ENCODE measurements at regions not wholly inside any gene's neighbourhood (a gene's known extent, or its start where the extent isn't known, plus 50 kb on each side); places are given as distances from the start of the nearest gene placed in this dataset.

DNA sequence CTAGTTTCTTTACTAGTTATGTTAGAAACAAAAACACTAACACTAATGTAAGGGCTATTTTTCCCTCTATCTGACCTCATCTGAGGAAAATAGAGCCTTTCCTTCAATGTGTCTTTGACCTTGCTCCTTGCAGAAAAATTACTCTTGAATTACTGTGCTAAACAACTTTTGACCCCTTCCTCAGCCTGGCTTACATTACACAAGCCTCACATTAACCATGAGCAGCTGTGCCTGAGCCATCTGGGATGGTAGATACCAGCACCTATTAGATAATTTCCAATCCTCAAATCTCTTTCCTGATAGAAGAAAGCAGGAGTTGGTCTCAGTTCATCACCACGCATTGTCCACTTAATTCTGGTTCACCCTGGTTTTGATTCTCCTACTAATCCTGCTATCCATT is 134.4 kb upstream of the NCAM1 start:
- H3K4me3 Mint-ChIP-seq: no peak overlapping the region
- H3K9me3 Mint-ChIP-seq: no peaks in the 10 kb centered on the region
- ATAC-seq (no peak), DNase-seq (no peak)
- no peaks in the 10 kb centered on the region for H3K4me1 Mint-ChIP-seq
- no peak overlapping the region for H3K27ac Mint-ChIP-seq
- no peaks in the 10 kb centered on the region for H3K36me3 Mint-ChIP-seq (ENCODE audit: low read depth)
- no peaks in the 10 kb centered on the region for H3K27me3 Mint-ChIP-seq

- Mint-ChIP-seq H3K27me3 (no peaks in the 10 kb centered on the region), H3K4me1 (no peaks in the 10 kb centered on the region), H3K36me3 (ENCODE audit: low read depth) (no peaks in the 10 kb centered on the region), H3K4me3 (no peak overlapping the region), H3K9me3 (no peaks in the 10 kb centered on the region), H3K27ac (no peak overlapping the region)
- ATAC-seq (no peak), DNase-seq (no peak)
These were observed 132.8 kb upstream of the NCAM1 start for GRCh38 chr11:112828421-112828820.

DNA sequence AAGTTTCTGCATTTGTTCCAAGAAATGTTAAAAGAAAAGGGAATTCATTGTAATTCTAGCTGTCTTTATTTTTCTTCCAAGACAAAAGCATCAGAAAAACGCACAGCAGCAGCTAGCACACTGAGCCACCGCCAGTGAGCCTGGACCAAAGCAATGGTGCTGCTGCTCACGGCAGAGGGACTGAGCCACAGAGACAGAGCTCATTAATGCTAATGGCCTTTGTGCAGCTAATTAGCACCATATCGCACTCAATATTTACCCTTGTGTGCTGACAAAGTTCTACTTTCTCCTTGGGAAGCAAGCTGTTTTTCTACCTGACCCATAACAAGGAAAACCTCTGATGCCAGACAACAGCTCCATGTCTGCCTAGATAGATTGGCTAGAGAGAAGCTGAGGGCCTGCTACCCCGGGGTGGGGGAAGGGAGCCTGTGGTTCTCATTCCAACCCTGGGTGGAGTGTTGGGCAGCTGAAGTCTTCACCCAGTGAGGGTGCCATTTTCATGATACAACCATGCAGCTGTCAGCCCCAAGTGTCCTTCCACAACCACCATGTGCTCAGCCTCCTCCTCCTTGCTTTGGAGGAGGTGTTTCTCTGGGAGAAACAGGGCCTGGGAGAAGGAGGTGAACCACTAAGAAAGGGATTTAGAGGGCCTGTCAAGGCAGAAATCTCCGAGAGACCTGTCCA is 131.1 kb upstream of the NCAM1 start:
- no peak for ATAC-seq
- Mint-ChIP-seq H3K4me1 (no peaks in the 10 kb centered on the region), H3K9me3 (no peaks in the 10 kb centered on the region), H3K4me3 (no peak overlapping the region), H3K27ac (no peak overlapping the region), H3K27me3 (no peaks in the 10 kb centered on the region), H3K36me3 (ENCODE audit: low read depth) (no peaks in the 10 kb centered on the region)
- no peak for DNase-seq

DNA sequence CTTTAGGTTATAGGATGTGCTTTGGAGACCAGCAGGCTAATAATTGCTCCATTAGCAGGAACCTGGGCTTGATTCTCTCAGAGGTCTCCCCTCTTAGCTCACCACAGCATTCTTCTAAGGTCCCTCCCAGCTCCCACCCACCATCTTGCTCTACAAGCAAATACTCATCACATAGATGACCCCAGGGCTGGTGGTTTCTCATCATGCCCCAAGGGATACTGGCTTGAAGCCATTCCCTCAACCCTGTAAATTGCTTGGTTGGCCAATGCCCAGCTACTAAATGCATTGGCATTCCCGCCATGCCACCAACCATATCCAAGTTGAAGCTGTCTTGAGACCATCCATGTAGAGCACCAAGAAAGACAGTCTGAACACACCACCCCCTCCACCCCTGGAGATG is 130.2 kb upstream of the NCAM1 start:
- no peak for DNase-seq
- Mint-ChIP-seq H3K4me3 (no peak overlapping the region), H3K27ac (no peak overlapping the region), H3K9me3 (no peaks in the 10 kb centered on the region), H3K36me3 (ENCODE audit: low read depth) (no peaks in the 10 kb centered on the region), H3K27me3 (no peaks in the 10 kb centered on the region), H3K4me1 (no peaks in the 10 kb centered on the region)
- ATAC-seq: no peak

GRCh38 chr11:112831969-112832766 is 129.1 kb upstream of the NCAM1 start:
- Mint-ChIP-seq H3K4me3 (no peak overlapping the region), H3K9me3 (no peaks in the 10 kb centered on the region), H3K36me3 (ENCODE audit: low read depth) (no peaks in the 10 kb centered on the region), H3K27me3 (no peaks in the 10 kb centered on the region), H3K4me1 (no peaks in the 10 kb centered on the region), H3K27ac (no peak overlapping the region)
- ATAC-seq (no peak), DNase-seq (no peak)

DNA sequence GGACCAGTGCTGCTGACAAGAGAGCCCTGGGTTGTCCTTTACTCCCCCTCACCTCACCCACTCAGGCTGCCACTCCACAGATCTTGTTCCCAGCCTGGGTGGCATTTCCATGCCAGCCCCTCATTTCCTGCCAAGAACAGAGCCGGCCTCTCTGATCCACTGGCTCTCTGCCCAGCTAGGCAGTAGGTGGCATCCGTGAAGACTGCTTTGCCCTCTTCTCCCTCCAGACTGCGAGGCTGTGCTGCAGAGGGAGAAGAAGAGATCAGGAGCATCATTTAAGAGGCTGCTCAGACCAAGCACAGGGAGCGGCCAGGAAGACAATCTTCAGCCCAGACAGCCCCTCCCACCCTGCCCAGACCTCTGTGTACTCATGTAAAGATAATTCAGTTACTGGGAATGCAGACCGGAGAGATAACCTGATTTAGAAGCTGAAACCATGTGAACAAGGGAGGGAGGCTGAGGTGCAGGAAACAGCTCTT is 126.9 kb upstream of the NCAM1 start:
- ATAC-seq (no peak), DNase-seq (no peak)
- H3K27ac Mint-ChIP-seq: no peak overlapping the region
- no peaks in the 10 kb centered on the region for H3K27me3 Mint-ChIP-seq
- H3K4me3 Mint-ChIP-seq: no peak overlapping the region
- H3K4me1 Mint-ChIP-seq: no peaks in the 10 kb centered on the region
- H3K36me3 Mint-ChIP-seq (ENCODE audit: low read depth): no peaks in the 10 kb centered on the region
- H3K9me3 Mint-ChIP-seq: no peaks in the 10 kb centered on the region

DNA sequence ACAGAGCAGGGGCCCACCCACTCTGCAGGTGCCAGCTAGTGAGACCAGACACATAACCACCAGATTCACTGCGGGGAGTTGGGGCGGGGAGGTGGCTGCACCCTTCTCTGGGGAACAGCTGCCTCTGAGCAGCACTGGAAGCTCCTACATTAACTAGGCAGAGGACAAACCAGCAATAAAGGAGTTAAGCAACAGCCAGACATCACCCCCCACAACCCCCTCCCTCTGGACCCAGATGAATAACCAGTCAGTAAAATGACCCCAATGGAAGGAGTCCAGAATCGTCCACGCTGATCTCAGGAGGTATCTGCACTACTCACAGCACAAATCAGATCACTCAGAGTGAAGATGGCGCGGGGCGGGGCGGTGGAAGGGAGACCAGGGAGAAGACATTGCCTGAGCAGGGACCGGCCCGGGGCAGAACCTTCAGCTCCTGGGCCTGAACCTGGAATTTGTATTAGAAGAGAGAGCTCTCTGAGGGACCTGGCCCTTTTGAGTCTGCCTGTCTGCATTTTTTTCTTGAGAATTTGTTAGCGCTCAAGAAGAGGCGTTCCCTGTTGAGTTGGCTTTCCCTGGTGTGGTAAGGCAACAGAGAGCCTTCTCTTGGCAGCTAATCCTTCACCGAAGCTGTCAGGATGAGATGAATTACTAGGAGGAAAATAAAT is 125.5 kb upstream of the NCAM1 start:
- H3K4me3 Mint-ChIP-seq: no peak overlapping the region
- H3K27me3 Mint-ChIP-seq: peaks cover under 1% of the 10 kb centered on the region
- H3K4me1 Mint-ChIP-seq: no peaks in the 10 kb centered on the region
- DNase-seq: no peak
- no peak for ATAC-seq
- no peak overlapping the region for H3K27ac Mint-ChIP-seq
- no peaks in the 10 kb centered on the region for H3K36me3 Mint-ChIP-seq (ENCODE audit: low read depth)
- H3K9me3 Mint-ChIP-seq: peaks cover 4% of the 10 kb centered on the region

DNA sequence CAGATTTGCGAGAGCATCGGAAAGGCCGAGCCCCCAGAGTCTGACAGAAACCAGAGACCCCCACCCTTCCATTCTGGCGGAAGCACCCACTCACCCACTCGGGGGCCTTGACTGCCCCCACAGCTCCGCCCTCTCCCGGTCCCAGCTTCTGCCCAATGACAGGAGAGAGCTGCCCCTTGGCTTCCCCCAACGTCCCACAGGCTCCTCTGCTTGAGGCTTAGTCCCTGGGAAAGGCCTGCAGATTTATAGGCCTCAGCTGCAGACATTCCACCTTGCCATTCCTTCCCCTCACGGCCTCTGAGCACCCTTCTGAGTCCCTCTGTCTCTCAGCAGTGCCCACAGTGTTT is 125.0 kb upstream of the NCAM1 start:
- no peaks in the 10 kb centered on the region for H3K36me3 Mint-ChIP-seq (ENCODE audit: low read depth)
- H3K4me1 Mint-ChIP-seq: no peaks in the 10 kb centered on the region
- no peak overlapping the region for H3K27ac Mint-ChIP-seq
- no peak for ATAC-seq
- peaks cover 4% of the 10 kb centered on the region for H3K9me3 Mint-ChIP-seq
- peaks cover 2% of the 10 kb centered on the region for H3K27me3 Mint-ChIP-seq
- H3K4me3 Mint-ChIP-seq: no peak overlapping the region
- DNase-seq: no peak

DNA sequence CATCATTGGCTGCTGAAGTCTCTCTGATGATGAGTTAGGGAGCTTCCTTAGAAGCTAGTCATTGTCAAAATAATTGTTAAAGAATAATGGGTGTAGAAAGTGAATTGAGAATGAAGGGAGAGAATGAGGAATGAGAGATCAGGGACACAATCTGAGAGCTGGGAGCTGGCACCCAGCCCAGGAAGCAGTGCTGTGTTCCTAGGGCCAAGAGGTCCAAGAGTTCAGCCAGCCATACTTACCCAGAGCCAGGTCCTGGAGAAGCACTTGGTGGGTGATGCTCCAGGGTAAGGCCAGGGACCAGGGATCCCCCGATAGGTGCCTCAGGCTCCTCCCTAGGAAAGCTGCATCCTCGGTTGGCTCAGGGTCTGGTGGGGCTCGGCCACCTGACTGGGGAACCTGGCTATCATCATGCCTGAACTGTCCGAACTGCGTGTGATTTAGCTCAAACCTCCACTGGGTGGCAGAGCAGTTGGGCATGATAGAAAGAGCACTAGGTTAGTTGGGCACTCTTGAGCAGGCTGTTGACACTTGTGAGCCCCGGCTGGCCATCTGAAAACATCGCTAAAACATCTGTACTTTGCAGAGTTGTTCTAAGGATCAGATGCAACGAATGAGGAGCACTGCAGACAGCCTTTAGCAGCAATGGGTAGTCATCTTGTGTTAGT is 123.9 kb upstream of the NCAM1 start:
- H3K9me3 Mint-ChIP-seq: peaks cover 4% of the 10 kb centered on the region
- H3K4me3 Mint-ChIP-seq: no peak overlapping the region
- H3K27ac Mint-ChIP-seq: no peak overlapping the region
- DNase-seq: no peak
- ATAC-seq: no peak
- H3K4me1 Mint-ChIP-seq: no peaks in the 10 kb centered on the region
- no peaks in the 10 kb centered on the region for H3K36me3 Mint-ChIP-seq (ENCODE audit: low read depth)
- peaks cover 2% of the 10 kb centered on the region for H3K27me3 Mint-ChIP-seq

DNA sequence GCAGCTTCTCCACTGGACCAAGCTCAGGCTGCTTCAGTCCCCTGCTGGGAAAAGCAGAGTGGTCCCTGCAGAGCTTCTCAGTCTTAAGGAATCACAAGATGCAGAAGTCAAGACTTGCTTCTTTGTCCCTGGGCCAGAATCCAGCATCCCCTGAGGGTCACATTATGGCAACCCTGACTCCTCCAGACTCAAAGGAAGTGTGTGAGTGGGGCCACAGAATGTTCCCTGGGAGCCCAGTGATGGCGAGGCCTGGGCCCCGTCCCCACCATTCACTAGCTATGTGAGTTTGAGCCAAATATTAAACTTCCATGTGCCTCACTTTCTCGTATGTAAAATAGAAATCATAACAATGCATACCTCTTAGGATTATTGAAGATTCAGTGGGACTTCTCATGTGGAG is 122.2 kb upstream of the NCAM1 start:
- ATAC-seq (no peak), DNase-seq (no peak)
- Mint-ChIP-seq H3K4me1 (no peaks in the 10 kb centered on the region), H3K27ac (no peak overlapping the region), H3K9me3 (peaks cover 4% of the 10 kb centered on the region), H3K27me3 (peaks cover 2% of the 10 kb centered on the region), H3K36me3 (ENCODE audit: low read depth) (no peaks in the 10 kb centered on the region), H3K4me3 (no peak overlapping the region)

GRCh38 chr11:112841729-112842128 is 119.5 kb upstream of the NCAM1 start:
- H3K4me1 Mint-ChIP-seq: no peaks in the 10 kb centered on the region
- no peak overlapping the region for H3K27ac Mint-ChIP-seq
- H3K36me3 Mint-ChIP-seq (ENCODE audit: low read depth): no peaks in the 10 kb centered on the region
- DNase-seq (no peak), ATAC-seq (no peak)
- peaks cover 4% of the 10 kb centered on the region for H3K9me3 Mint-ChIP-seq
- no peak overlapping the region for H3K4me3 Mint-ChIP-seq
- H3K27me3 Mint-ChIP-seq: peaks cover 4% of the 10 kb centered on the region

DNA sequence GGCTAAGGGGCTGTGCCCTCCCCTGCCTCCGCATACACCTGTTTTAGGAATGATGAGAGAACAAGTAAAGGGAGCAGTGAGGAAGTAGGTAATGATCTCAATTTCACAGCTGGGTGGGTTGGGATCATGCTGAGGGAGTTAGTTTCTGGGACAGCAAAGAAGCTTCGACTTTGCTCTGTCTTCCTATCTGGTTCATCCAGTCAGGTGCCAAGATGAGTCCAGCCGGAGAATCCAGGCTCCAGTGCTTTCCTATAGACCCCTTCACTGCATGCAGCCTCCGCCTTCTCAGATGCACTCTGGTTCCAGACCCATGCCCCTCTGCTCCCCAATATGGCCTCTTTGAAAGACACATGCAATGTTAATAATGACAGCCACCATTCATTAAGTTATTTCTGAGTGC is 119.1 kb upstream of the NCAM1 start:
- Mint-ChIP-seq H3K36me3 (ENCODE audit: low read depth) (no peaks in the 10 kb centered on the region), H3K27me3 (peaks cover 4% of the 10 kb centered on the region), H3K9me3 (peaks cover 4% of the 10 kb centered on the region), H3K4me1 (no peaks in the 10 kb centered on the region), H3K27ac (no peak overlapping the region), H3K4me3 (no peak overlapping the region)
- DNase-seq (no peak), ATAC-seq (no peak)

- no peaks in the 10 kb centered on the region for H3K4me1 Mint-ChIP-seq
- peaks cover 4% of the 10 kb centered on the region for H3K27me3 Mint-ChIP-seq
- no peak overlapping the region for H3K4me3 Mint-ChIP-seq
- H3K9me3 Mint-ChIP-seq: peaks cover 4% of the 10 kb centered on the region
- ATAC-seq (no peak), DNase-seq (no peak)
- no peaks in the 10 kb centered on the region for H3K36me3 Mint-ChIP-seq (ENCODE audit: low read depth)
- no peak overlapping the region for H3K27ac Mint-ChIP-seq
These were observed 116.7 kb upstream of the NCAM1 start for GRCh38 chr11:112844517-112844916.

DNA sequence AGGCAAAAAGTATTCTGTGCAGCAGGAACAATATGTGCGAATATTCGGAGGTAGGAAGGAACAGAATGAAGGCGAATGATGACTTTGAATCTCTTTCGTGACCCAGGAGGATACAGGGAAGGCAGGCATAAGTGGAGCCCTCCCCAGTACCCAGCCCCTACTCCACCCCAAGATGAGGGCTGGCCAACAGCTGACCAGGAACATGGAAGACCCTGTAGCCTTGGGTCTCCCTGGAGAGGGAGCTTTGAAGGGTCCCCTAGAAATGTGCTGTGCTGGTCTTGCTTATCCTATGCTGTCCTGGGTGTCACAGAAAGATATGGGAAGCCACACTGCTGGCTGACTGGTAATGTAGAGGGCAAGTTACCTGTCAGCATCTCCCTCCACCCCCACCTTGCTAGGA is 113.7 kb upstream of the NCAM1 start:
- no peak overlapping the region for H3K4me3 Mint-ChIP-seq
- peaks cover 9% of the 10 kb centered on the region for H3K27me3 Mint-ChIP-seq
- DNase-seq (no peak), ATAC-seq (no peak)
- H3K36me3 Mint-ChIP-seq (ENCODE audit: low read depth): no peaks in the 10 kb centered on the region
- H3K4me1 Mint-ChIP-seq: no peaks in the 10 kb centered on the region
- peaks cover 4% of the 10 kb centered on the region for H3K9me3 Mint-ChIP-seq
- no peak overlapping the region for H3K27ac Mint-ChIP-seq

Measured in activated naive CD8-positive, alpha-beta T cell treated with anti-CD3 and anti-CD28 coated beads, Interleukin-2, amount 50 U/mL, for 24 hours (primary cell).